Activated CD4-positive, alpha-beta memory T cell treated with anti-CD3 and anti-CD28 coated beads for 36 hours (primary cell): ENCODE measurements at regions not wholly inside any gene's neighbourhood (a gene's known extent, or its start where the extent isn't known, plus 50 kb on each side); places are given as distances from the start of the nearest gene placed in this dataset.
"Not testable (repeated sequence)": the region's sequence is repeated elsewhere in the genome, so short reads cannot be mapped to it uniquely, and the experiment has no call there.

Experiments used
- CTCF ChIA-PET: fragments of 350-600 bp; sonication (Branson Sonifier 250); formaldehyde crosslinking; loops from one replicate; lab custom pipeline; 2021; ENCODE audit warnings: antibody characterized with exemption, inconsistent platforms; lab: Charles Lee
- POLR2A ChIA-PET: fragments of 350-600 bp; sonication (Branson Sonifier 250); formaldehyde crosslinking; loops from one replicate; lab custom pipeline; 2021; ENCODE audit warnings: antibody characterized with exemption; lab: Charles Lee
- DNase-seq: peaks from one replicate; pipeline ENCODE4 v3.0.0-alpha.2; 2020
- H3K27ac Mint-ChIP-seq: one replicate; pipeline ENCODE4 v1.8.0; 2021; ENCODE audit warnings: mixed read lengths
- H3K27me3 Mint-ChIP-seq: one replicate; pipeline ENCODE4 v1.8.0; 2021; ENCODE audit warnings: mixed read lengths
- H3K36me3 Mint-ChIP-seq: one replicate; pipeline ENCODE4 v1.8.0; 2021; ENCODE audit warnings: mixed read lengths
- H3K4me1 Mint-ChIP-seq: one replicate; pipeline ENCODE4 v1.8.0; 2021; ENCODE audit warnings: low read depth, mixed read lengths
- H3K4me3 Mint-ChIP-seq: one replicate; pipeline ENCODE4 v1.8.0; 2021; ENCODE audit warnings: mild to moderate bottlenecking, mixed read lengths
- H3K9me3 Mint-ChIP-seq: one replicate; pipeline ENCODE4 v1.8.0; 2021; ENCODE audit warnings: mixed read lengths
- intact Hi-C: fragments of 100-400 bp; cut with micrococcal nuclease; formaldehyde crosslinking; loops from one replicate; pipeline ENCODE4 v1.15.1; 2023

GRCh38 chr5:70778240-70778639 is 122.2 kb upstream of the SERF1A start:
- H3K27ac Mint-ChIP-seq, H3K4me1 Mint-ChIP-seq, H3K27me3 Mint-ChIP-seq, H3K4me3 Mint-ChIP-seq, H3K9me3 Mint-ChIP-seq, CTCF ChIA-PET, intact Hi-C loops, H3K36me3 Mint-ChIP-seq, POLR2A ChIA-PET: not testable (repeated sequence)
- DNase-seq: peak; percentile 9
